ENCODE measurements at regions not wholly inside any gene's neighbourhood (a gene's known extent, or its start where the extent isn't known, plus 50 kb on each side); places are given as distances from the start of the nearest gene placed in this dataset.

- Histone ChIP-seq H3K27ac (no peak overlapping the region), H3K4me3 (no peak overlapping the region)
Measured at GRCh38 chr12:95408201-95408600, 65.8 kb upstream of the METAP2 start.

GRCh38 chr12:95411057-95411456 is 62.9 kb upstream of the METAP2 start:
- no peak overlapping the region for H3K4me3 ChIP-seq
- H3K27ac ChIP-seq: no peak overlapping the region

- Histone ChIP-seq H3K27ac (no peak overlapping the region), H3K4me3 (no peak overlapping the region)
Measured at GRCh38 chr12:95411466-95411865, 62.5 kb upstream of the METAP2 start.

DNA sequence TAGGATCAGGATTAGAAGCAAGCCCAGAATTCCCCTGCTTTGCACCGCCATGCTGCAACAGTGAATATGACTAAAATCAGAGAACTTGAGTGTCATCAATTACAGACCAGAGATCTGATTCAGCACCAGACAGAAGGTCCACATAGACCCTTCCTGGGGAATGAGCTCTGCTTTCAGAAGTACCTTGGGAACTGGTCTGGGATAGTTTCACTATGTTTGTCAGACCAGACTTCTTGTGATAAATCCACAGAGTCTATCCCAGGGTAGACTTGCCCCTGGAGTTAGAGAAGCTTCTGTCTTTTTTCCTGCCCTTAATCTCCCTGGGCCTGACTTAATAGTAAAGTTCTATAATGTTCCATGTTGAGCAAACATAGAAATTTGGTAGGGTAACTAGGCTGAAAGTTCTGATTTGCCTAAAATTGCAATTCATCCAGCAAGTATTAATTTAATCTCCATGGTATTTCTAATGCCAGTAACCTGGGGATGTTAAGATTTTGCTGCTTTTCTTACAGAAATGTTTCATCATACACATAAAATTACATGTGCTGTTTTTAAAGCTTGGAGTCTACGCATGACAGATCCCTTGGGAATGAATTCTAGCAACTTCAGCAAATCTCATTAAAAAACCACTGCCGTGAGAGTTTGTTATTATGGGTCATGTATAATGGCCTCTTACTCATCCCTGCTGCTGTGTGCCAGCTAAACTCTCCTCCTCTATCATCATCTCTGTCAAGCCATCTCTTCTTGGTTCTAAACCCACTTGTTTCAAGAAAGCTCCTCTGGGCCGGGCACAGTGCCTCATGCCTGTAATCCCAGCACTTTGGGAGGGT is 61.3 kb upstream of the METAP2 start:
- Histone ChIP-seq H3K4me3 (no peak overlapping the region), H3K27ac (peak overlapping the region in 6 of 21 experiments; percentile 2 to 72 (median 48))

- no peak overlapping the region for H3K4me3 ChIP-seq
- H3K27ac ChIP-seq: peak overlapping the region in 1 of 21 experiments; percentile 23
Measured at GRCh38 chr12:95413576-95413975, 60.4 kb upstream of the METAP2 start.

- Histone ChIP-seq H3K27ac (no peak overlapping the region), H3K4me3 (no peak overlapping the region)
Measured at GRCh38 chr12:95415451-95415850, 58.5 kb upstream of the METAP2 start.

- no peak overlapping the region for H3K4me3 ChIP-seq
- H3K27ac ChIP-seq: no peak overlapping the region
Measured at GRCh38 chr12:95416111-95416636, 57.8 kb upstream of the METAP2 start.

GRCh38 chr12:95417372-95417771 is 56.6 kb upstream of the METAP2 start:
- peak overlapping the region in 2 of 21 experiments; percentile 18 to 31 for H3K27ac ChIP-seq
- H3K4me3 ChIP-seq: no peak overlapping the region

DNA sequence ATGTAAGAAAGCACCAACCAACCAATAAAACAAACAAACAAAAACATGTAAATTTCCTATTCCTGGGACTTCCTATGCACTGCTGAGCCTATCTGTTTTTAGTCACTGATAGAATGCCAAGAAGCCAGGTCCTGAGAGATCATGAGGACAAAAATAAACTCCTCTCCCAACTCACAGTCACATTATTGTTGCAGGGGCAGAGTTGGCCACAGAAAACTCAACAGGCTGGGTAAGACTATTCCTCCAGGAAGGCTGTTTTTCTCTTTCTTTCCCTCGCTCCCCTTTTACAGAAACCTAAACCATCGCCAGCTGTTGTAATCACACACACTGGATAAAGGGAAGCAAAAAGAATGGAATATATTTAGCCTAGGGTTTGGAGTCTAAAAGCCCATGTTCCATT is 55.8 kb upstream of the METAP2 start:
- no peak overlapping the region for H3K4me3 ChIP-seq
- H3K27ac ChIP-seq: no peak overlapping the region
